ENCODE measurements at regions not wholly inside any gene's neighbourhood (a gene's known extent, or its start where the extent isn't known, plus 50 kb on each side); places are given as distances from the start of the nearest gene placed in this dataset.

- no peak for DNase-seq (ENCODE audit: extremely low read depth, insufficient read length)
- TF ChIP-seq CTCF (IDR thresholded peaks at IDR 0.05; ENCODE audit: insufficient read depth, low read length, poor library complexity, severe bottlenecking), result no peak
- no peak overlapping the region for H3K4me3 ChIP-seq (replicated peaks; ENCODE audit: low read depth, low read length)
- no peaks in the 10 kb centered on the region for H3K36me3 ChIP-seq (ENCODE audit: control insufficient read depth, insufficient read depth, low read length)
- H3K27me3 ChIP-seq (replicated peaks; ENCODE audit: control insufficient read depth, insufficient read depth, low read length), result no peaks in the 10 kb centered on the region
Observed at GRCh38 chr4:15361529-15361928, 66.3 kb upstream of the C1QTNF7 start.

GRCh38 chr4:15362541-15362940 lies 65.3 kb upstream of the C1QTNF7 start:
- no peak for TF ChIP-seq CTCF (IDR thresholded peaks at IDR 0.05; ENCODE audit: insufficient read depth, low read length, poor library complexity, severe bottlenecking)

GRCh38 chr4:15364183-15364582 lies 63.6 kb upstream of the C1QTNF7 start:
- H3K27me3 ChIP-seq (replicated peaks; ENCODE audit: control insufficient read depth, insufficient read depth, low read length), result no peaks in the 10 kb centered on the region
- H3K4me3 ChIP-seq (replicated peaks; ENCODE audit: low read depth, low read length), result no peak overlapping the region
- no peak for TF ChIP-seq CTCF (IDR thresholded peaks at IDR 0.05; ENCODE audit: insufficient read depth, low read length, poor library complexity, severe bottlenecking)
- H3K36me3 ChIP-seq (ENCODE audit: control insufficient read depth, insufficient read depth, low read length), result no peaks in the 10 kb centered on the region
- no peak for DNase-seq (ENCODE audit: extremely low read depth, insufficient read length)

More at GRCh38 chr4:15362541-15362940, 65.3 kb upstream of the C1QTNF7 start:
- Histone ChIP-seq H3K27me3 (replicated peaks; ENCODE audit: control insufficient read depth, insufficient read depth, low read length) (no peaks in the 10 kb centered on the region), H3K4me3 (replicated peaks; ENCODE audit: low read depth, low read length) (no peak overlapping the region), H3K36me3 (ENCODE audit: control insufficient read depth, insufficient read depth, low read length) (no peaks in the 10 kb centered on the region)
- DNase-seq (ENCODE audit: extremely low read depth, insufficient read length), result no peak

- Histone ChIP-seq H3K36me3 (ENCODE audit: control insufficient read depth, insufficient read depth, low read length) (no peaks in the 10 kb centered on the region), H3K27me3 (replicated peaks; ENCODE audit: control insufficient read depth, insufficient read depth, low read length) (no peaks in the 10 kb centered on the region), H3K4me3 (replicated peaks; ENCODE audit: low read depth, low read length) (no peak overlapping the region)
- no peak for DNase-seq (ENCODE audit: extremely low read depth, insufficient read length)
- no peak for TF ChIP-seq CTCF (IDR thresholded peaks at IDR 0.05; ENCODE audit: insufficient read depth, low read length, poor library complexity, severe bottlenecking)
Observed at GRCh38 chr4:15365641-15366040, 62.2 kb upstream of the C1QTNF7 start.

GRCh38 chr4:15366721-15367120 lies 61.1 kb upstream of the C1QTNF7 start:
- Histone ChIP-seq H3K4me3 (replicated peaks; ENCODE audit: low read depth, low read length) (no peak overlapping the region), H3K36me3 (ENCODE audit: control insufficient read depth, insufficient read depth, low read length) (no peaks in the 10 kb centered on the region), H3K27me3 (replicated peaks; ENCODE audit: control insufficient read depth, insufficient read depth, low read length) (no peaks in the 10 kb centered on the region)
- no peak for DNase-seq (ENCODE audit: extremely low read depth, insufficient read length)
- TF ChIP-seq CTCF (IDR thresholded peaks at IDR 0.05; ENCODE audit: insufficient read depth, low read length, poor library complexity, severe bottlenecking), result no peak

- Histone ChIP-seq H3K27me3 (replicated peaks; ENCODE audit: control insufficient read depth, insufficient read depth, low read length) (no peaks in the 10 kb centered on the region), H3K36me3 (ENCODE audit: control insufficient read depth, insufficient read depth, low read length) (no peaks in the 10 kb centered on the region), H3K4me3 (replicated peaks; ENCODE audit: low read depth, low read length) (no peak overlapping the region)
- TF ChIP-seq CTCF (IDR thresholded peaks at IDR 0.05; ENCODE audit: insufficient read depth, low read length, poor library complexity, severe bottlenecking), result no peak
- no peak for DNase-seq (ENCODE audit: extremely low read depth, insufficient read length)
Observed at GRCh38 chr4:15368856-15369255, 59.0 kb upstream of the C1QTNF7 start.
